ENCODE measurements at regions not wholly inside any gene's neighbourhood (a gene's known extent, or its start where the extent isn't known, plus 50 kb on each side); places are given as distances from the start of the nearest gene placed in this dataset.
"Not testable (repeated sequence)": the region's sequence is repeated elsewhere in the genome, so short reads cannot be mapped to it uniquely, and the experiment has no call there.

GRCh38 chr1:232441036-232441411 is 188.9 kb downstream of the SIPA1L2 start:
- ATAC-seq: no peak

GRCh38 chr1:232440325-232441035 is 189.5 kb downstream of the SIPA1L2 start:
- no peak for ATAC-seq

- no peak for ATAC-seq
Observed at GRCh38 chr1:232439011-232439410, 190.9 kb downstream of the SIPA1L2 start.

GRCh38 chr1:232438476-232438875 is 191.5 kb downstream of the SIPA1L2 start:
- no peak for ATAC-seq

- no peak for ATAC-seq
Observed at GRCh38 chr1:232437510-232437909, 192.4 kb downstream of the SIPA1L2 start.

- ATAC-seq: no peak
Observed at GRCh38 chr1:232435729-232436128, 194.2 kb downstream of the SIPA1L2 start.

- ATAC-seq: no peak
Observed at GRCh38 chr1:232432313-232432712, 197.6 kb downstream of the SIPA1L2 start.

- ATAC-seq: no peak
Observed at GRCh38 chr1:232431748-232432147, 198.2 kb downstream of the SIPA1L2 start.

GRCh38 chr1:232431326-232431725 is 198.6 kb downstream of the SIPA1L2 start:
- no peak for ATAC-seq

GRCh38 chr1:232430467-232430866 is 199.5 kb downstream of the SIPA1L2 start:
- no peak for ATAC-seq

GRCh38 chr1:232428786-232429530 is 201.0 kb downstream of the SIPA1L2 start:
- ATAC-seq: no peak

GRCh38 chr1:232428036-232428645 is 201.8 kb downstream of the SIPA1L2 start:
- ATAC-seq: no peak

GRCh38 chr1:232426801-232427200 is 203.1 kb downstream of the SIPA1L2 start:
- no peak for ATAC-seq

- no peak for ATAC-seq
Observed at GRCh38 chr1:232425421-232425820, 204.5 kb downstream of the SIPA1L2 start.

GRCh38 chr1:232423591-232423990 is 206.3 kb downstream of the SIPA1L2 start:
- ATAC-seq: no peak

- ATAC-seq: no peak
Observed at GRCh38 chr1:232422898-232423297, 207.0 kb downstream of the SIPA1L2 start.

- ATAC-seq: no peak
Observed at GRCh38 chr1:232422098-232422497, 207.8 kb downstream of the SIPA1L2 start.

- no peak for ATAC-seq
Observed at GRCh38 chr1:232421143-232421796, 208.7 kb downstream of the SIPA1L2 start.

GRCh38 chr1:232417636-232418248 is 212.2 kb downstream of the SIPA1L2 start:
- ATAC-seq: no peak

- ATAC-seq: no peak
Observed at GRCh38 chr1:232416026-232416568, 213.8 kb downstream of the SIPA1L2 start.

- ATAC-seq: not testable (repeated sequence)
Observed at GRCh38 chr1:232415481-232415880, 214.5 kb downstream of the SIPA1L2 start.

GRCh38 chr1:232414100-232414499 is 215.8 kb downstream of the SIPA1L2 start:
- no peak for ATAC-seq

- ATAC-seq: no peak
Observed at GRCh38 chr1:232413674-232414073, 216.3 kb downstream of the SIPA1L2 start.

Data from activated CD4-positive, CD25-positive, alpha-beta regulatory T cell treated with anti-CD3 and anti-CD28 coated beads, Interleukin-2, amount 50 U/mL, for 24 hours (primary cell).